Muscle of back (tissue), 3 donors: ENCODE measurements at regions not wholly inside any gene's neighbourhood (a gene's known extent, or its start where the extent isn't known, plus 50 kb on each side); places are given as distances from the start of the nearest gene placed in this dataset.
"Not testable (repeated sequence)": the region's sequence is repeated elsewhere in the genome, so short reads cannot be mapped to it uniquely, and the experiment has no call there.

Source experiments
- DNase-seq, 3 donors: peaks; one replicate each; pipeline versions ENCODE4 v3.0.0 to v3.0.0-alpha.2; 2013

- peak in 2 of 3 donors; percentile 3 to 15 for DNase-seq
Measured at GRCh38 chr13:53379485-53379884, 350.9 kb downstream of the OLFM4 start.

- no peak for DNase-seq
Measured at GRCh38 chr13:53382008-53382407, 353.4 kb downstream of the OLFM4 start.

- no peak for DNase-seq
Measured at GRCh38 chr13:53398051-53398450, 369.4 kb downstream of the OLFM4 start.

- no peak for DNase-seq
Measured at GRCh38 chr13:53405616-53406015, 377.0 kb downstream of the OLFM4 start.

- no peak for DNase-seq
Measured at GRCh38 chr13:53408306-53408705, 379.7 kb downstream of the OLFM4 start.

- DNase-seq = no peak
Measured at GRCh38 chr13:53408847-53409568, 380.4 kb downstream of the OLFM4 start.

GRCh38 chr13:53411463-53411862 lies 382.9 kb downstream of the OLFM4 start:
- no peak for DNase-seq

- DNase-seq = no peak
Measured at GRCh38 chr13:53415135-53415534, 386.5 kb downstream of the OLFM4 start.

- no peak for DNase-seq
Measured at GRCh38 chr13:53417601-53418000, 389.0 kb downstream of the OLFM4 start.

- DNase-seq = no peak
Measured at GRCh38 chr13:53422415-53422814, 393.8 kb downstream of the OLFM4 start.

GRCh38 chr13:53436396-53436795 lies 407.8 kb downstream of the OLFM4 start:
- DNase-seq = no peak

GRCh38 chr13:53439439-53440225 lies 411.0 kb downstream of the OLFM4 start:
- no peak for DNase-seq

- DNase-seq = no peak
Measured at GRCh38 chr13:53442979-53443378, 414.4 kb downstream of the OLFM4 start.

- DNase-seq = peak in 1 of 3 donors; percentile 1
Measured at GRCh38 chr13:53445686-53446085, 417.1 kb downstream of the OLFM4 start.

GRCh38 chr13:53447456-53447855 lies 418.8 kb downstream of the OLFM4 start:
- no peak for DNase-seq

- DNase-seq = no peak
Measured at GRCh38 chr13:53447863-53448262, 419.2 kb downstream of the OLFM4 start.

GRCh38 chr13:53452263-53452808 lies 423.7 kb downstream of the OLFM4 start:
- DNase-seq = not testable (repeated sequence)

GRCh38 chr13:53460796-53461195 lies 432.2 kb downstream of the OLFM4 start:
- no peak for DNase-seq

- DNase-seq = no peak
Measured at GRCh38 chr13:53463106-53463505, 434.5 kb downstream of the OLFM4 start.

- DNase-seq = no peak
Measured at GRCh38 chr13:53466576-53466975, 438.0 kb downstream of the OLFM4 start.

GRCh38 chr13:53473397-53473796 lies 444.8 kb downstream of the OLFM4 start:
- DNase-seq = no peak

- peak in 1 of 3 donors; percentile 19 for DNase-seq
Measured at GRCh38 chr13:53474878-53475277, 446.3 kb downstream of the OLFM4 start.

- DNase-seq = peak in 1 of 3 donors; percentile 49
Measured at GRCh38 chr13:53490752-53491151, 462.1 kb downstream of the OLFM4 start.
